ENCODE measurements at regions not wholly inside any gene's neighbourhood (a gene's known extent, or its start where the extent isn't known, plus 50 kb on each side); places are given as distances from the start of the nearest gene placed in this dataset.

- TF ChIP-seq POLR2AphosphoS5 (IDR thresholded peaks at IDR 0.05), result no peak
- TF ChIP-seq CTCF (IDR thresholded peaks at IDR 0.05), result no peak
Observed at GRCh38 chr12:105451211-105451610, 120.7 kb downstream of the C12orf75 start.

Data from upper lobe of left lung (tissue), 4 donors.